ENCODE measurements at regions not wholly inside any gene's neighbourhood (a gene's known extent, or its start where the extent isn't known, plus 50 kb on each side); places are given as distances from the start of the nearest gene placed in this dataset.

DNA sequence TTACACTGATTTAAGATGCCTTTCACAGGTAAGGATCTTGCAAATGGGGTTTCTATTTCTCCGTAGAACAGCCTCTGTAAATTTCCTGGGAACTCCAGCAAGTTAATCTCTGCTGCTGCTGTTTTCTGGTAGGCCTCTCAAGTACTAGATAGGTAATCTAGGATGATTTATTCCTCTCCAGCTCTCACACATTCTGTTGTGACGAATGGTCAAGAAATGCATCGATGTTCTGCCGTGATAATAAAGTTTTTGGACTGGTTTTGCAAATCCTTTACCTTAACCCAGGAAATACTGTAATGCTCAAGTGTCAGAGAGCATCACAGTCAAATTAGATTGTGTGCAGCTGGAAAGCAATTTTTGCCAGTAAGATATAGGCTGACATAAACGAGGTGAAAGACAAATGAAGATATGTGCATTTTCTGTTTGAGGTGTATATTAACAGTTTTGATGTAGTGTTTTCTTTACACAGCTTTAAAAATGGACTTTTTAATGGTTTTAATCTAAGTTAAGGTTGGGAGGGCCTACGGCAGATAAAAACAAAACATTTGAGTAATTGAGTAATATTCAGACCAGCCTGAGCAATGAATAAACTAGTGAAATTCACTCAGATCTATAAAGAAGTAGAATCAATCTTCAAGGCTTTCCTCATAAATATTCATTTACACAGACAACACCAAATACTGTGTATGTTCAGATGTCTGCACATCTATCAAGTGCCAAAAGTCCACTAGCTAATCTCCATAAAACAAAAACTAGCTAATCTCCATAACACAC is 300.6 kb upstream of the EDIL3 start:
- DNase-seq, result no peak

DNA sequence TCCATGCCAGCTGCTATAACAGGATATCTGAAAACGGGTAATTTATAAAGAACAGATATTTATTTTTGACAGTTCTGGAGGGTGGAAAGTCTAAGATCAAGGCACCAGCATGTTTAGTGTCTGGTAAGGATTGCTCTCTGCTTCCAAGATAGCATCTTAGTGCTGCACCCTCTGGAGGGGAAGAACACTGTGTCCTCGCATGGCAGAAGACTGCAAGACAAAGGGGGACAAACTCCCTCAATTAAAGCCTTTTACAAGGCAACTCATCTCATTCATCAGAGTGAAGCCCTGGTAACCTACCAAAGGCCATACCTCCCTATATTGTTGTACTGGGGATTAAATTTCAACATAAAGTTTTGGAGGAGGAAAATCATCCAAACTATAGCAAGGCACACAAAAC is 298.9 kb upstream of the EDIL3 start:
- DNase-seq, result no peak

DNA sequence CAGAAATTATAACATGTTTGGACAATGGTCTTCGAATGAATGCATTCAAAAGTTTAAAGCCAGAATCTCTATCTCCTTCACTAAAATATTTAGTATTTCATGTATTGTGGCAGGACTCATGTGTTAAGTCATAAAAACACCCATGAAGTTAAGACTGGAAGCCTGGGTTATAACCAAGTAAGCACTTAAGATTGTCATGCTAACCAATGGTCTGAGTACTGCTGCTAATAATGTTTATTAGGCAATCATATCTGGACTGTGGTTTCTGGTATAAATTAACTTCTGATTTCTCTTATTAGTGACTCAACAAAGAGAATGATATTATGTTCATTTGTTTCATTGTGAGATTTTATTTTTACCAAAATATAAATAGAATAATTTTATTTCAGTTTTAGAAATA is 297.9 kb upstream of the EDIL3 start:
- no peak for DNase-seq

DNA sequence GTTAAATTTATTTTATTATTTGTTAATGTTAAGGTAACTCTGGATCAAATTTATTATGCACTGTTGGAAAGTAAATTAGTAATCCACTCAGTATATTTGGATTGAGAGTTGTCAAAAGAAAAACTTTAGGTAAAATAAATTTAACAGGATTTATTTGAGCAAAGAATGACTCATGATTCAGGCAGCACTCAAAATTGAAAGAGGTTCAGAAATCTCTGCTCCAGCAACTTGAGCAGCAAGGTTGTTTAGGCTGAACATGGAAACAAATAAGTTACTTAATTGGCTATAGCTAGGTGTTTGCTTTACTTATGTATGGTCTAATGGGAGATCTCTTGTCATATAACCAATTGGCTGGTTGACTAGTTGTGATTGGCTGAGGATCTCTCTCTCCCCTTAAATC is 296.2 kb upstream of the EDIL3 start:
- DNase-seq, result no peak

- no peak for DNase-seq
These were observed 289.1 kb upstream of the EDIL3 start for GRCh38 chr5:84673785-84674184.

GRCh38 chr5:84667576-84667975 is 282.9 kb upstream of the EDIL3 start:
- no peak for DNase-seq

DNA sequence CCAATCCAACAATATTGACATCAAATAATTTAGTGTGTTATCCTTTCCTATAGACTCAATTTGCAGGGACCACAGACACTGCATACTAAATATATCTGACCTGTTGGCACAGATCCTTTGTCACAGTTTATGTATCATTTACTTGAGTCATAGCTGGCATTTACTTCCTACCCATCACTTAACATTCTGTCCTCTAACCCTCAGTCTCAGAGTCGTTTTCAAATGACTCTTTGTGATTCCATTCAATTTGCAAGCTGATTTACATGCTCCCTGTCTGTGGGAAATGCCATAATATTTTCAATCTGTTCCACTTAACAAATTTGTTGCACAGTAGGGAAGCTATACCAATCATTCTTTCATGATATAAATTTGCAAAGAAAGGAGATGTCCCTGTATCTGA is 265.7 kb upstream of the EDIL3 start:
- no peak for DNase-seq

DNA sequence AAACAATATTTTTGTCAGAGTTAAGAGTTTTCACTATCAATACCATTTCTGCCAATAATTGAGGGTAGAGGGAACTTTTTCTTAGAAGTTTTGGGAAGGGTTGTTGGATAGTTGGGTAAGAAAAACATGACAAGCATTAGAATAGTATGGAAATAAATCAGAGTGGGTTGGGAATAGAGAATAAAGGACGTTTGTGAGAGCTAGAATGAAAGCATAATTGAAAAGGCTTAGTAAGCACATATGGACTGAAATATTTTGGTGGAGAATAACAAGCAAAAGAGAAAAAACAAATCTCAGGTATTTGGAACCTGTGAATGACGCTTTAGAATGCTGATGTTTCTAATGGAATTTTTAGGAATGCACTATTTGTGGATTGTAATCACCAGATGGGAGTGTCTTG is 262.9 kb upstream of the EDIL3 start:
- DNase-seq, result no peak

GRCh38 chr5:84642795-84643194 is 258.1 kb upstream of the EDIL3 start:
- no peak for DNase-seq

- DNase-seq, result no peak
These were observed 257.6 kb upstream of the EDIL3 start for GRCh38 chr5:84642324-84642723.

DNA sequence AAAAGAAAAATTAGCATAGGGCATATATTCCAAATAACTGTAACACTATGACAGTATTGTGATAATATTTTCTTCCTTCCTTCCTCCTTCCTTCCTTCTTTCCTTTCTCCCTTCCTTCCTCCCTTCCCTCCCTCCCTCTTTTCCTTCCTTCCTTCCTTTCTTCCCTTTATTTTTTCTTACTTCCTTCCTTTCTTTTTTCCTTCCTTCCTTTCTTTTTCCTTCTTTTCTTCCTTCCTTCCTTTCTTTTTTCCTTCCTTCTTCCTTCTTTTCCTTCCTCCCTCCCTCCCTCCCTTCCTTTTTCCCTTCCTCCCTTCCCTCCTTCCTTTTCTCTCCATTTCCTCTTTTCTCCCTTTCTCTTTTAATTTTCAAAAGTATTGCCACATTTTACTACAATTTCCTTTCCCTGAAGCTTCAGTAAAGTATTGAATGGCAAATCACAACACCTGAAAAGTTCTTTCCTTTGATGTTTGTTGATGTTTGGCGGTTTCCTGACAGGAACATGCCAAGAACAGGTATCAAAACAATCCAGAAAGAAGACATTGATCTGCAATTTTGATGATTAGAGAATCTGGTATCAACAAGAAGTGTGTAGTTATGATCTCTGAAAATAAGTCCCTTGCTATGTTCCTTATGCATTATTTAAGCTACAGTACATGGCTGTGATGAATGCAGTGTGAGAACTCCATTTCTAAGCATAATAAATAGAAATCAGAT is 253.1 kb upstream of the EDIL3 start:
- no peak for DNase-seq

DNA sequence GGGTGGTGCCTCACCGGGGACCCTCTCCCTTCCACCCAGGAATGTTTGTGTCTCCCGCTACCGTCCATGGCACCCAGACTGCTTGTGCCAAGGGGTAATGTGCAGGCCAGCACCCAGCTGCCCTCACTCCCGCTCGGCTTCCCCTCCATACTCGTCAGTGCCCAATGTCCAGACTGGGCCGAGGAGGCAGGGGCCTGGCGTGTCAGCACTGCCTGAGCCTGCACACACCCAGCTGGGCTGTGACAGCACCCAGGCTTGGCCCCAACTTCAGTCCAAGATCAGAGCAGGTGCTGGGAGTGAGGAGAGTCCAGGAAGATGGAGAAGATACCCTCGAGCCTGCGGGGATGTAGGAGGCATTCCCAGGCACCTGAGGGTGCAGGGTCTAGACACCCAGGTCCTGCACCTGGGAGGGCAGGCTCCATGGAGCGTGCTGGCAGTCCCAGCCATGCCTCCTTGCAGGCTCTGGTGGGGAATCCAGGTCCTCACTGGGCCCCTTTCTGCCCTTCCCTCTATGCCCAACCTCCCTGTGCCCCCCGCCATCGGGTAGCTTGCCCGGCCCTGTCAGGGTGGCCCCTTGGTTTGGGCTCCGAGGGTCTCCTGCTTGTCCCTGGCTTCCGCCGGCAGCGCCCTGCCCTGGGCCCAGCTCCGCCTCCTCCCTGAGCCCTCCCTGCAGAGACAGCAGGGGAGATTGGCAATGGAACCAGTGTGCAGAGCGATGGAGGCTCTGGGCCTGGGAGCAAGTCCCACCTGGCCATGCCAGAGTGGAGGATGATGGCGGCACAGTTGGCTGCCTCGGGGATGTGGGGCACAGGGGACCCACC is 250.8 kb upstream of the EDIL3 start:
- no peak for DNase-seq

- DNase-seq, result no peak
These were observed 249.6 kb upstream of the EDIL3 start for GRCh38 chr5:84634256-84634655.

GRCh38 chr5:84632418-84632817 is 247.7 kb upstream of the EDIL3 start:
- DNase-seq, result no peak

GRCh38 chr5:84628918-84629317 is 244.2 kb upstream of the EDIL3 start:
- DNase-seq, result no peak

- DNase-seq, result no peak
These were observed 238.3 kb upstream of the EDIL3 start for GRCh38 chr5:84623019-84623418.

DNA sequence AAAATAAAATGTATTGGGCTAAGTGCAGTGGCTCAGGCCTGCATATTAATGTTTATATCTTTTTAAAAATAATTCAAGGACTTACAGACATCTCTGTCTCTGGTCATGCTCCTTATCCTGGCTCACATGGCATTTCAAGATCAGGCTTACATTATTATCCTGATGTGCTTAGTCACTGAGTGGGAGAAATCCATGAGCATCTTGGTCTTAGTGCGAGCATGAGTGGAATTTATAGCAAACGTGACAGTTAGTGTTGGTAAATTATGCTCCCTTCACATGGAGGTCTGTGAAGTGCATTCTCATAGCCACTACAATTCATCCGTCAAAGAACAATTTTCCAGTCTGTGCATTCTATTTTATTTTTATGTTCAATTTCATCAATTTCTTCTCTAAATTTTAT is 237.8 kb upstream of the EDIL3 start:
- DNase-seq, result no peak

- DNase-seq, result no peak
These were observed 233.6 kb upstream of the EDIL3 start for GRCh38 chr5:84618262-84618661.

- peak; percentile 9 for DNase-seq
These were observed 230.2 kb upstream of the EDIL3 start for GRCh38 chr5:84614906-84615305.

DNA sequence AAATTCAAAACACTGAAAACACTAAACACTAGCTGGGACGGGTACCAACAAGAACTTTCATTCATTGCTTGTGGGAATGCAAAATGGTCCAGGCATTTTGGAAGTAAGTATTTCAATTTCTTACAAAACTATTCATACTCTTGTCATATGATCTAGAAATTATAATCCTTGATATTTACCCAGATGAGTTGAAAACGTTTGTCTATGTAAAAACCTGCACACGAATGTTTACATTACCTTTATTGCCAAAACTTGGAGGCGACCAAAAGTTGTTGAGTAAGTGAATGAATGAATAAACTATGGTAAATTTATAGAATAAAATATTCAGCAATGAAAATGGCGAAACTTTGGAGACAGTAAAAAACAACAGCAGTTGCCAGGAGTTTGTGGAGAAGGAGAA is 222.1 kb upstream of the EDIL3 start:
- DNase-seq, result no peak

DNA sequence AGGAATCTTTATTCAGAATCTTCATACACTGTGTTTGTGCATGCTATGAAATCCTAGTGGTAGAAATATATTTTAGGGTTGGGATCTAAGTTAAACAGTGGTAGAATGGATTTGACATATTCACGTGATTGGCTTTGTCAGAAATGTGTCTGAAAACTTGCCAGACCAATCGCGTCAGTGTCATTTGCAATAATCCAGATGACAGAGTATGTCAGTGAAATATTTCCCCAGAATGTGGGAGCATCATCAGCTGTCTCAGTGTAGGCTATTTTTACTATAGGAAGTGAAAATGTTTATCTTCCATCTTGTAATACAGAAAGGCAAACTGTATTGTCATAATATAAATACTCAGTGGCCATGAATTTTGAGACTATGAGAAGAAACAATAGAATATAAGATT is 220.6 kb upstream of the EDIL3 start:
- DNase-seq, result no peak

- DNase-seq, result peak; percentile 3
These were observed 219.0 kb upstream of the EDIL3 start for GRCh38 chr5:84603568-84604185.

GRCh38 chr5:84602371-84602771 is 217.7 kb upstream of the EDIL3 start:
- DNase-seq, result no peak
